MM.1S (cell line): ENCODE measurements at regions not wholly inside any gene's neighbourhood (a gene's known extent, or its start where the extent isn't known, plus 50 kb on each side); places are given as distances from the start of the nearest gene placed in this dataset.

Source experiments
- DNase-seq: peaks from one replicate; pipeline ENCODE4 v3.0.0-alpha.2; 2015
- H2AFZ ChIP-seq: fragments of 300-600 bp; sonication (generic); 2 replicates; pipeline ENCODE4 v1.6.0; 2016; ENCODE audit warnings: antibody characterized with exemption, low read length
- H3F3A ChIP-seq: fragments of 300-600 bp; sonication (generic); 2 replicates; pipeline ENCODE4 v1.6.1; 2016; ENCODE audit warnings: mild to moderate bottlenecking, antibody characterized with exemption, low read length, moderate library complexity, mixed read lengths; ENCODE audit not compliant: insufficient read depth
- H3K27ac ChIP-seq: fragments of 300-600 bp; sonication (generic); 2 replicates; pipeline ENCODE4 v1.5.1; 2016; ENCODE audit warnings: mild to moderate bottlenecking, low read length
- H3K27me3 ChIP-seq: fragments of 300-600 bp; sonication (generic); replicated peaks from 2 replicates; pipeline ENCODE4 v1.6.0; 2016; ENCODE audit warnings: low read length; ENCODE audit not compliant: insufficient read depth
- H3K36me3 ChIP-seq: fragments of 300-600 bp; sonication (generic); replicated peaks from 2 replicates; pipeline ENCODE4 v1.6.1; 2016; ENCODE audit warnings: mild to moderate bottlenecking, low read length, mixed read lengths; ENCODE audit not compliant: insufficient read depth
- H3K4me1 ChIP-seq: fragments of 300-600 bp; sonication (generic); 2 replicates; pipeline ENCODE4 v1.6.1; 2016; ENCODE audit warnings: low read length, mixed read lengths
- H3K4me2 ChIP-seq: fragments of 300-600 bp; sonication (generic); 2 replicates; pipeline ENCODE4 v1.6.0; 2016; ENCODE audit warnings: low read depth, low read length
- H3K4me3 ChIP-seq: fragments of 300-600 bp; sonication (generic); 2 replicates; pipeline ENCODE4 v1.5.1; 2016; ENCODE audit warnings: low read length, mixed read lengths
- H3K79me2 ChIP-seq: fragments of 300-600 bp; sonication (generic); 2 replicates; pipeline ENCODE4 v1.6.1; 2016; ENCODE audit warnings: mixed run types, low read length, mixed read lengths
- H3K9ac ChIP-seq: fragments of 300-600 bp; sonication (generic); 2 replicates; pipeline ENCODE4 v1.6.1; 2016; ENCODE audit warnings: low read length, mixed read lengths
- H3K9me2 ChIP-seq: fragments of 300-600 bp; sonication (generic); replicated peaks from 2 replicates; pipeline ENCODE4 v1.6.1; 2016; ENCODE audit warnings: mild to moderate bottlenecking, low read length, mixed read lengths; ENCODE audit not compliant: insufficient read depth
- H3K9me3 ChIP-seq: fragments of 300-600 bp; sonication (generic); replicated peaks from 2 replicates; pipeline ENCODE4 v1.6.1; 2016; ENCODE audit warnings: mild to moderate bottlenecking, low read length, mixed read lengths; ENCODE audit not compliant: insufficient read depth
- H4K20me1 ChIP-seq: fragments of 300-600 bp; sonication (generic); 2 replicates; pipeline ENCODE4 v1.6.1; 2016; ENCODE audit warnings: mild to moderate bottlenecking, low read length, moderate library complexity, mixed read lengths; ENCODE audit not compliant: insufficient read depth
- CTCF ChIP-seq: fragments of 300-600 bp; sonication (generic); IDR thresholded peaks from 2 replicates; pipeline ENCODE4 v1.5.1; 2016; ENCODE audit warnings: antibody characterized with exemption, low read length, mixed read lengths
- EZH2 ChIP-seq: fragments of 300-600 bp; sonication (generic); optimal IDR thresholded peaks from 2 replicates; pipeline ENCODE3; 2017; ENCODE audit warnings: low read depth, mild to moderate bottlenecking, antibody characterized with exemption, low read length, mixed read lengths
- EZH2phosphoT487 ChIP-seq: fragments of 300-600 bp; sonication (generic); IDR thresholded peaks from 2 replicates; pipeline ENCODE4 v1.6.1; 2018; ENCODE audit warnings: antibody characterized with exemption, low read length

- H3K9me2 ChIP-seq = no peaks in the 10 kb centered on the region
- H3K79me2 ChIP-seq = no peaks in the 10 kb centered on the region
Measured at GRCh38 chr3:186453531-186453930, 90.6 kb downstream of the CRYGS start.

DNA sequence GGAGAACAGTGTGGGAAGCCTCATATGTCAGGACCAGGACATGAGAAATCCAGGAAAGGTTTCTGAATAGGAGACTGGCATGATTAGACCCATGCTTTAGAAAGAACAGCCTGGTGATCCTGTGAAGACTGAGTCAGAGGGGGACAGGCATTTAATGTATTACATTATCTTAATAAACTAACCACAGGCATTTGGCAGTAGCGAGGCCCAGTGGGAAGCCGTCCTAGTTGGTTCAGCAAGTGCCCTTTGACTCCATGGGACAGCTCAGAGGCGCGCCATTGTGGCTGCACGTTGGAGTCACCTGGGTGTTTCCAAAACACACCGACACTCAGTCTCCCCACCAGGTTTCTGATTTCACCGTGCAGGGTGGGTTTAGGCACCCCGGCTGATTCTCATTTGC, 90.5 kb upstream of the DGKG start:
- Histone ChIP-seq H4K20me1 (no peaks in the 10 kb centered on the region), H3K36me3 (no peaks in the 10 kb centered on the region), H3K4me2 (no peak overlapping the region), H3K9me2 (no peaks in the 10 kb centered on the region), H3K9ac (no peak overlapping the region), H3K9me3 (no peaks in the 10 kb centered on the region), H3K79me2 (no peaks in the 10 kb centered on the region), H3F3A (no peaks in the 10 kb centered on the region), H2AFZ (no peak overlapping the region), H3K27me3 (no peaks in the 10 kb centered on the region), H3K4me1 (no peaks in the 10 kb centered on the region), H3K4me3 (no peak overlapping the region), H3K27ac (no peak overlapping the region)
- DNase-seq = no peak
- TF ChIP-seq EZH2 (no peak), EZH2phosphoT487 (no peak), CTCF (no peak)

More at GRCh38 chr3:186453531-186453930, 90.6 kb downstream of the CRYGS start:
- Histone ChIP-seq H3K9me3 (no peaks in the 10 kb centered on the region), H4K20me1 (no peaks in the 10 kb centered on the region), H3K9ac (no peak overlapping the region), H3K4me2 (no peak overlapping the region), H3K4me3 (no peak overlapping the region), H3K4me1 (no peaks in the 10 kb centered on the region), H3K36me3 (no peaks in the 10 kb centered on the region), H3K27me3 (no peaks in the 10 kb centered on the region), H2AFZ (no peak overlapping the region), H3F3A (no peaks in the 10 kb centered on the region), H3K27ac (no peak overlapping the region)
- no peak for DNase-seq
- no peak for TF ChIP-seq CTCF
- TF ChIP-seq EZH2 = no peak
- TF ChIP-seq EZH2phosphoT487 = no peak

GRCh38 chr3:186451371-186451770, 89.3 kb upstream of the DGKG start:
- Histone ChIP-seq H3K79me2 (no peaks in the 10 kb centered on the region), H2AFZ (no peak overlapping the region), H3K9me2 (no peaks in the 10 kb centered on the region), H3K27me3 (no peaks in the 10 kb centered on the region), H4K20me1 (no peaks in the 10 kb centered on the region), H3K36me3 (no peaks in the 10 kb centered on the region), H3K4me1 (no peaks in the 10 kb centered on the region), H3K9ac (no peak overlapping the region), H3K4me2 (no peak overlapping the region), H3F3A (no peaks in the 10 kb centered on the region), H3K27ac (no peak overlapping the region), H3K9me3 (no peaks in the 10 kb centered on the region), H3K4me3 (no peak overlapping the region)
- TF ChIP-seq CTCF (no peak), EZH2 (no peak), EZH2phosphoT487 (no peak)
- DNase-seq = no peak

DNA sequence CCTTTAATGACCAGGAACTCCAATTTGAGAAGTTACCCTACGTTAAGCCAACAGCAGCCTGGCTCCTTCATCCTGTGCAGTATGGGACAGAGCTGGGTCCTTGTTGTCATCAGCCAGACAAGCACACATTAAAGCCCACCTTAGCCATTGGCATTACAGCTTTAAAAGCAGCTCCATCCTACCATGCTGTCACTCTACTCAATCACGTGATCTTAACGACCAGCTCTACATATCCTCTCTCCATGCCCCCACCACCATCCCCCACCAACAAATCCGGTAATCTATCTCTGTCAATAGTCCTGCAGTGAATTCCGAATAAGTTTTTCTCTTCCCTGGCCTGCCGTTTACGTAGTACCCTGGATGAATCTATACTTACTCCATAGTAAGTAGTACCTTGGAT, 82.9 kb upstream of the DGKG start:
- no peak overlapping the region for H2AFZ ChIP-seq
- no peaks in the 10 kb centered on the region for H3K36me3 ChIP-seq
- no peak overlapping the region for H3K27ac ChIP-seq
- no peaks in the 10 kb centered on the region for H3K4me1 ChIP-seq
- TF ChIP-seq EZH2phosphoT487 (no peak), CTCF (no peak), EZH2 (no peak)
- H3K79me2 ChIP-seq = no peaks in the 10 kb centered on the region
- no peaks in the 10 kb centered on the region for H4K20me1 ChIP-seq
- DNase-seq = no peak
- H3K9me3 ChIP-seq = no peaks in the 10 kb centered on the region
- H3K4me3 ChIP-seq = no peak overlapping the region
- H3K4me2 ChIP-seq = no peak overlapping the region
- no peaks in the 10 kb centered on the region for H3K27me3 ChIP-seq
- H3K9me2 ChIP-seq = no peaks in the 10 kb centered on the region
- no peaks in the 10 kb centered on the region for H3F3A ChIP-seq
- H3K9ac ChIP-seq = no peak overlapping the region
